ENCODE measurements at regions not wholly inside any gene's neighbourhood (a gene's known extent, or its start where the extent isn't known, plus 50 kb on each side); places are given as distances from the start of the nearest gene placed in this dataset.
"Not testable (repeated sequence)": the region's sequence is repeated elsewhere in the genome, so short reads cannot be mapped to it uniquely, and the experiment has no call there.

DNA sequence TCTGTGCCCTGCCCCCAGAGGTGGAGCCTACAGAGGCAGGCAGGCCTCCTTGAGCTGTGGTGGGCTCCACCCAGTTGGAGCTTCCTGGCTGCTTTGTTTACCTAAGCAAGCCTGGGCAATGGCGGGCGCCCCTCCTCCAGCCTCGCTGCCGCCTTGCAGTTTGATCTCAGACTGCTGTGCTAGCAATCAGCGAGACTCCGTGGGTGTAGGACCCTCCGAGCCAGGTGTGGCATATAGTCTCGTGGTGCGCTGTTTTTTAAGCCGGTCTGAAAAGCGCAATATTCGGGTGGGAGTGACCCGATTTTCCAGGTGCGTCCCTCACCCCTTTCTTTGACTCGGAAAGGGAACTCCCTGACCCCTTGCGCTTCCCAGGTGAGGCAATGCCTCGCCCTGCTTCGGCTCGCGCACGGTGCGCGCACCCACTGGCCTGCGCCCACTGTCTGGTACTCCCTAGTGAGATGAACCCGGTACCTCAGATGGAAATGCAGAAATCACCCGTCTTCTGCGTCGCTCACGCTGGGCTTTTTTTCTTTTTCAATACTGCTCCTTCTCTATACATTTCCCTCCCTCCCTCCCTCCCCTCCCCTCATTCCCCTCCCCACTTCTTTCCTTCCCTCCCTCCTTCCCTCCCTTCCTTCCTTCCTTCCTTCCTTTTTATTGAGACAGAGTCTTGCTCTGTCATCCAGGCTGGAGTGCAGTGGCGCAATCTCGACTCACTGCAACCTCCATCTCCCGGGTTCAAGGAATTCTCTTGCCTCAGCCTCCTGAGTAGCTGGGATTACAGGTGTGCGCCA lies 197.1 kb upstream of the TBL1XR1 start:
- DNase-seq = peak in 2 of 5 donors; percentile 4 to 41
- Mint-ChIP-seq H3K4me3 (peak overlapping the region; percentile 29 to 79 (median 62)), H3K4me1 (peaks cover 5 to 20% (median 7%) of the 10 kb centered on the region in 3 donors), H3K27ac (peak overlapping the region in 4 of 8 donors; percentile 14 to 72 (median 38))
- H3K4me3 ChIP-seq (ENCODE audit: low read length); H3K27me3 ChIP-seq (ENCODE audit: insufficient read depth, low read length, poor library complexity, severe bottlenecking); POLR2A ChIA-PET; H3K9me3 Mint-ChIP-seq; H3K4me1 ChIP-seq (ENCODE audit: insufficient read depth, low read length); H3K36me3 Mint-ChIP-seq; H3K27ac ChIP-seq (ENCODE audit: low read depth, low read length); CTCF ChIA-PET; H3K9me3 ChIP-seq (ENCODE audit: low read length); H3K36me3 ChIP-seq (ENCODE audit: insufficient read depth, low read length); H3K27me3 Mint-ChIP-seq: not testable (repeated sequence)

DNA sequence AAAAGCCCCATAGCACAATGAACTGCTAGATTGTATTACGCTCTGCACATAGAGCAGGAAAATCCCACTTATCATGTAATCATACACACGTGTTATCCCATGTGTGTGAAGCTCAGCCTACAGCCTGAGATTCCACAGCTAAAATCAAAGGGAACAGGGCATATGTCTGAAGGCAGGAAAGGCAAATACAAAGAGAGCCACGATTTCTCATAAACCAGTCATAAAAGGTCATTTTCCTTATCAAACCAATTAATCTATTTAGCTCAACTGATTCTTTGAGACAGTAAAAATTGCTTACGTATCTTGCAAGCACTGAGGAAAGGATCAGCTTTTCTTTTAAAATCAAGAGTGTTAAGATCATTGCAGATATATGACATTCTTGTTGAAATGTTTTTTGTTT lies 199.5 kb upstream of the TBL1XR1 start:
- Mint-ChIP-seq H3K4me3 (no peak overlapping the region), H3K27me3 (peaks cover 0 to 3% of the 10 kb centered on the region in 2 donors), H3K9me3 (no peaks in the 10 kb centered on the region), H3K27ac (no peak overlapping the region), H3K36me3 (no peaks in the 10 kb centered on the region), H3K4me1 (peaks cover 5 to 20% (median 7%) of the 10 kb centered on the region in 3 donors)
- CTCF ChIA-PET = interaction anchor here (1.0 kb wide), 1 partner anchor 18 kb away, joined by 3 read pairs; no protein-coding TSS in a partner anchor
- Histone ChIP-seq H3K27me3 (ENCODE audit: insufficient read depth, low read length, poor library complexity, severe bottlenecking) (no peaks in the 10 kb centered on the region), H3K9me3 (ENCODE audit: low read length) (no peaks in the 10 kb centered on the region), H3K27ac (ENCODE audit: low read depth, low read length) (no peak overlapping the region), H3K36me3 (ENCODE audit: insufficient read depth, low read length) (no peaks in the 10 kb centered on the region), H3K4me3 (ENCODE audit: low read length) (no peak overlapping the region), H3K4me1 (ENCODE audit: insufficient read depth, low read length) (no peaks in the 10 kb centered on the region)
- POLR2A ChIA-PET = no interaction called here
- DNase-seq = no peak

GRCh38 chr3:177401375-177401774 lies 204.1 kb upstream of the TBL1XR1 start:
- CTCF ChIA-PET = no interaction called here
- Histone ChIP-seq H3K4me3 (ENCODE audit: low read length) (no peak overlapping the region), H3K4me1 (ENCODE audit: insufficient read depth, low read length) (no peaks in the 10 kb centered on the region), H3K27ac (ENCODE audit: low read depth, low read length) (no peak overlapping the region), H3K36me3 (ENCODE audit: insufficient read depth, low read length) (no peaks in the 10 kb centered on the region), H3K27me3 (ENCODE audit: insufficient read depth, low read length, poor library complexity, severe bottlenecking) (no peaks in the 10 kb centered on the region), H3K9me3 (ENCODE audit: low read length) (no peaks in the 10 kb centered on the region)
- peak overlapping the region in 1 of 8 donors; percentile 15 for H3K27ac Mint-ChIP-seq
- no peak overlapping the region for H3K4me3 Mint-ChIP-seq
- POLR2A ChIA-PET = no interaction called here
- peaks cover 0 to 8% (median 0%) of the 10 kb centered on the region in 3 donors for H3K4me1 Mint-ChIP-seq
- no peaks in the 10 kb centered on the region for H3K36me3 Mint-ChIP-seq
- no peaks in the 10 kb centered on the region for H3K9me3 Mint-ChIP-seq
- peaks cover 0 to 4% of the 10 kb centered on the region in 2 donors for H3K27me3 Mint-ChIP-seq
- DNase-seq = no peak

GRCh38 chr3:177402533-177402932 lies 205.3 kb upstream of the TBL1XR1 start:
- Histone ChIP-seq H3K4me1 (ENCODE audit: insufficient read depth, low read length) (no peaks in the 10 kb centered on the region), H3K36me3 (ENCODE audit: insufficient read depth, low read length) (no peaks in the 10 kb centered on the region), H3K27me3 (ENCODE audit: insufficient read depth, low read length, poor library complexity, severe bottlenecking) (no peaks in the 10 kb centered on the region), H3K27ac (ENCODE audit: low read depth, low read length) (no peak overlapping the region), H3K4me3 (ENCODE audit: low read length) (no peak overlapping the region), H3K9me3 (ENCODE audit: low read length) (no peaks in the 10 kb centered on the region)
- H3K27ac Mint-ChIP-seq = no peak overlapping the region
- no peak for DNase-seq
- no peaks in the 10 kb centered on the region for H3K9me3 Mint-ChIP-seq
- peaks cover 0 to 4% of the 10 kb centered on the region in 2 donors for H3K27me3 Mint-ChIP-seq
- CTCF ChIA-PET = no interaction called here
- peaks cover 0 to 5% (median 0%) of the 10 kb centered on the region in 3 donors for H3K4me1 Mint-ChIP-seq
- POLR2A ChIA-PET = no interaction called here
- no peaks in the 10 kb centered on the region for H3K36me3 Mint-ChIP-seq
- no peak overlapping the region for H3K4me3 Mint-ChIP-seq

DNA sequence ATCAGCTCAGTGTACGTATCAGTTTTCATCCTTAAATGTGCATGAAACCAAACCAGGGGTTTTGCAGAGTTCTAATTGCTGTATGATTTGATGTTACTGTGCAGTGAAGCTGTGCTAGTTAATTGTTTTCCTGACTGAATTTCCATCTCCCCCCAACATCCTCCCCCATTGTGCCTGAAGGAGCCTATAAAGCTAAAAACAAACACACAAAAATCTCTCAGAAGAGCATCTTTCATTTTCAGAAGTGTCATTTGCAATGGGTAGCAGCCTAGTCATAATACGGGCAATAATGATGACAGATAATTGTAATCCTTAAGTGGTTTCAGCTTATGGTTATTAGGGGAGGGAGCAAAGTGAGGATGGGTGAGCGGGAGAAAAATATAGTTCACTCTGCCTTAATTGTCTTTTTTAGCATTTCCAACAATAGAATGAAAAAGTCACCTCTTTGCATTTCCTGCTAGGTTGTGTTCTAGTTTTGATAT lies 207.9 kb upstream of the TBL1XR1 start:
- CTCF ChIA-PET = interaction anchor here (0.9 to 1.1 kb wide), 2 partner anchors 31 to 286 kb away, joined by 3 read pairs; no protein-coding TSS in a partner anchor
- Histone ChIP-seq H3K4me1 (ENCODE audit: insufficient read depth, low read length) (no peaks in the 10 kb centered on the region), H3K9me3 (ENCODE audit: low read length) (no peaks in the 10 kb centered on the region), H3K27me3 (ENCODE audit: insufficient read depth, low read length, poor library complexity, severe bottlenecking) (no peaks in the 10 kb centered on the region), H3K4me3 (ENCODE audit: low read length) (no peak overlapping the region), H3K27ac (ENCODE audit: low read depth, low read length) (no peak overlapping the region), H3K36me3 (ENCODE audit: insufficient read depth, low read length) (no peaks in the 10 kb centered on the region)
- POLR2A ChIA-PET = interaction anchor here (0.6 kb wide), 1 partner anchor 126 kb away, joined by 5 read pairs; no protein-coding TSS in a partner anchor
- no peak for DNase-seq
- Mint-ChIP-seq H3K27me3 (peaks cover 0 to 2% of the 10 kb centered on the region in 2 donors), H3K36me3 (no peaks in the 10 kb centered on the region), H3K27ac (peak overlapping the region in 1 of 8 donors; percentile 45), H3K9me3 (no peaks in the 10 kb centered on the region), H3K4me3 (no peak overlapping the region), H3K4me1 (peaks cover 0 to 5% (median 0%) of the 10 kb centered on the region in 3 donors)

GRCh38 chr3:177410730-177411129 lies 213.4 kb upstream of the TBL1XR1 start:
- Mint-ChIP-seq H3K27ac (peak overlapping the region in 1 of 8 donors; percentile 87), H3K9me3 (no peaks in the 10 kb centered on the region), H3K36me3 (no peaks in the 10 kb centered on the region), H3K27me3 (no peaks in the 10 kb centered on the region), H3K4me1 (peaks cover 9 to 11% (median 11%) of the 10 kb centered on the region in 3 donors), H3K4me3 (no peak overlapping the region)
- peak in 1 of 5 donors; percentile 6 for DNase-seq
- Histone ChIP-seq H3K4me3 (ENCODE audit: low read length) (no peak overlapping the region), H3K27ac (ENCODE audit: low read depth, low read length) (no peak overlapping the region), H3K9me3 (ENCODE audit: low read length) (no peaks in the 10 kb centered on the region), H3K4me1 (ENCODE audit: insufficient read depth, low read length) (peaks cover 10% of the 10 kb centered on the region), H3K36me3 (ENCODE audit: insufficient read depth, low read length) (no peaks in the 10 kb centered on the region), H3K27me3 (ENCODE audit: insufficient read depth, low read length, poor library complexity, severe bottlenecking) (no peaks in the 10 kb centered on the region)
- ChIA-PET CTCF (interaction anchor here (1.0 to 1.2 kb wide), 2 partner anchors 26 to 201 kb away, joined by 3 read pairs; no protein-coding TSS in a partner anchor), POLR2A (interaction anchor here (0.6 kb wide), 1 partner anchor 64 kb away, joined by 3 read pairs; no protein-coding TSS in a partner anchor)

DNA sequence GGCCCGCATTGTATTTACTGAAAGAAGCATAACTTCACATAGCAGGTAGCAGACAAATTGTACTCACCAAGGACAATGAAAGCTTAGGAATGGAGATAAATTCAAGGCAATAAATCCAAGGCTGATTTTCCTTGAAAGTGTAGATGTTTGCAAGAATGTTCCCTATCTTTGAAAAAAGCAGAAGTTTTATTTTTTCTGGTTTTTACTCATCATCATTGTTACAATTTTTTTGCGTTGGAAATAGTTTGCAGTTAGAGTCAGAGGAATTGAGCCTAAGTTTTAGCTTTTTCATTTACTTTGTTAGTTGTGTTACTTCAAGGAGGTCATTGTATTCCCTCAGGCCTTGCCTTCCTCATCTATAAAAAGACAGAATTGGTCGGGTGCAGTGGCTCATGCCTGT lies 213.9 kb upstream of the TBL1XR1 start:
- no peaks in the 10 kb centered on the region for H3K27me3 ChIP-seq (ENCODE audit: insufficient read depth, low read length, poor library complexity, severe bottlenecking)
- H3K27me3 Mint-ChIP-seq = no peaks in the 10 kb centered on the region
- H3K9me3 Mint-ChIP-seq = no peaks in the 10 kb centered on the region
- no peaks in the 10 kb centered on the region for H3K9me3 ChIP-seq (ENCODE audit: low read length)
- no peak overlapping the region for H3K27ac Mint-ChIP-seq
- POLR2A ChIA-PET = no interaction called here
- H3K4me3 Mint-ChIP-seq = no peak overlapping the region
- H3K4me3 ChIP-seq (ENCODE audit: low read length) = no peak overlapping the region
- no peak for DNase-seq
- H3K27ac ChIP-seq (ENCODE audit: low read depth, low read length) = no peak overlapping the region
- peaks cover 10% of the 10 kb centered on the region for H3K4me1 ChIP-seq (ENCODE audit: insufficient read depth, low read length)
- H3K36me3 Mint-ChIP-seq = no peaks in the 10 kb centered on the region
- no peaks in the 10 kb centered on the region for H3K36me3 ChIP-seq (ENCODE audit: insufficient read depth, low read length)
- peaks cover 9 to 11% (median 11%) of the 10 kb centered on the region in 3 donors for H3K4me1 Mint-ChIP-seq
- CTCF ChIA-PET = interaction anchor here (1.2 kb wide), 1 partner anchor 25 kb away, joined by 3 read pairs; no protein-coding TSS in a partner anchor

- H3K36me3 ChIP-seq (ENCODE audit: insufficient read depth, low read length); H3K4me3 Mint-ChIP-seq; H3K9me3 Mint-ChIP-seq; CTCF ChIA-PET; H3K4me1 ChIP-seq (ENCODE audit: insufficient read depth, low read length); H3K36me3 Mint-ChIP-seq; H3K4me3 ChIP-seq (ENCODE audit: low read length); H3K27me3 ChIP-seq (ENCODE audit: insufficient read depth, low read length, poor library complexity, severe bottlenecking); H3K27ac Mint-ChIP-seq; DNase-seq; POLR2A ChIA-PET; H3K27me3 Mint-ChIP-seq; H3K9me3 ChIP-seq (ENCODE audit: low read length); H3K27ac ChIP-seq (ENCODE audit: low read depth, low read length): not testable (repeated sequence)
- peaks cover 9 to 11% (median 11%) of the 10 kb centered on the region in 3 donors for H3K4me1 Mint-ChIP-seq
Observed at GRCh38 chr3:177412677-177413170, 215.4 kb upstream of the TBL1XR1 start.

Data from CD8-positive, alpha-beta memory T cell (primary cell).